K562 (cell line): ENCODE measurements at regions not wholly inside any gene's neighbourhood (a gene's known extent, or its start where the extent isn't known, plus 50 kb on each side); places are given as distances from the start of the nearest gene placed in this dataset.
"Not testable (repeated sequence)": the region's sequence is repeated elsewhere in the genome, so short reads cannot be mapped to it uniquely, and the experiment has no call there.

Experiments used
- ATAC-seq: fragments of 200-7000 bp; cut with Tn5 transposase; 3 replicates; pipeline ENCODE4 v1.9.1; 2020; ENCODE audit warnings: moderate library complexity
- BruUV-seq: library from RNA; stranded (reverse); fragments of 400-500 nt; replicated peaks from 2 replicates; lab custom pipeline; 2021; lab: Mats Ljungman, UMichigan
- CTCF ChIA-PET: fragments of 300-600 bp; formaldehyde crosslinking; extraction: SDS; loops from one replicate; lab custom pipeline; 2021; ENCODE audit warnings: low intra/inter-chr PET ratio; lab: Yijun Ruan, JAX
- POLR2A ChIA-PET: fragments of 300-600, 350-650 bp; sonication (Branson Sonifier 250); formaldehyde crosslinking; extraction: SDS; loops from one replicate; lab custom pipeline; 2021; ENCODE audit warnings: antibody characterized with exemption, inconsistent platforms; lab: Yijun Ruan, JAX
- DNase-seq, 4 experiments: peaks; one replicate each; pipeline versions ENCODE4 v3.0.0 to v3.0.0-alpha.2; 2011 to 2018; ENCODE audit warnings: low spot score in 3 of 4, mixed read lengths in 3 of 4; ENCODE audit errors: extremely low read depth in 1 of 4
- FAIRE-seq: peaks from 2 replicates; lab custom pipeline; 2011; peaks lifted over from hg19 to GRCh38; lab: Jason Lieb, UNC
- H2AFZ ChIP-seq: 2 replicates; pipeline ENCODE4 v1.6.0; 2011; ENCODE audit warnings: low read depth, low read length, control low read depth, inconsistent platforms
- H3K27ac ChIP-seq: fragments of 200-600 bp; 3 replicates; pipeline ENCODE4 v1.8.0; 2011; ENCODE audit warnings: low read depth, mild to moderate bottlenecking, control low read depth, inconsistent platforms, low read length, moderate library complexity, mixed read lengths; ENCODE audit errors: extremely low read depth
- H3K27me3 ChIP-seq, 2 experiments: fragments of 300-600 bp in 1 of 2; 2 replicates in 1 of 2; 3 replicates in 1 of 2; pipeline versions ENCODE4 v1.6.0 to v1.8.0; 2011; ENCODE audit warnings: inconsistent platforms in 2 of 2, low read length in 2 of 2, mild to moderate bottlenecking in 1 of 2, mixed read lengths in 1 of 2, moderate library complexity in 1 of 2; ENCODE audit not compliant: control insufficient read depth in 2 of 2, insufficient read depth in 2 of 2
- H3K36me3 ChIP-seq: fragments of 300-600 bp; 3 replicates; pipeline ENCODE4 v1.8.0; 2011; ENCODE audit warnings: mild to moderate bottlenecking, low read length, inconsistent platforms; ENCODE audit not compliant: control insufficient read depth, insufficient read depth
- H3K4me1 ChIP-seq, 2 experiments: fragments of 200-600 bp in 1 of 2; replicated peaks in 1 of 2; 2 replicates in 1 of 2; 3 replicates in 1 of 2; pipeline versions ENCODE4 v1.5.1 to v1.8.0; 2011; ENCODE audit warnings: inconsistent platforms in 2 of 2, low read length in 2 of 2, mild to moderate bottlenecking in 1 of 2, mixed read lengths in 1 of 2, moderate library complexity in 1 of 2; ENCODE audit not compliant: control insufficient read depth in 2 of 2, insufficient read depth in 2 of 2
- H3K4me2 ChIP-seq: 2 replicates; pipeline ENCODE4 v1.6.1; 2011; ENCODE audit warnings: low read length, control low read depth, inconsistent platforms, mixed read lengths; ENCODE audit not compliant: insufficient read depth
- H3K4me3 ChIP-seq: fragments of 200-600 bp; sonication (generic), shearing (Covaris generic); 2 replicates; pipeline ENCODE4 v1.5.1; 2016; ENCODE audit warnings: control low read depth, inconsistent platforms
- H3K79me2 ChIP-seq: fragments of 200-600 bp; 3 replicates; pipeline ENCODE4 v1.8.0; 2011; ENCODE audit warnings: low read length, inconsistent platforms; ENCODE audit not compliant: control insufficient read depth, insufficient read depth
- H3K9ac ChIP-seq, 2 experiments: 2 replicates each; pipeline versions ENCODE4 v1.6.0 to v1.6.1; 2011; ENCODE audit warnings: low read depth in 2 of 2, low read length in 2 of 2, control low read depth in 1 of 2, inconsistent platforms in 1 of 2, mild to moderate bottlenecking in 1 of 2, mixed read lengths in 1 of 2; ENCODE audit not compliant: insufficient read depth in 1 of 2
- H3K9me1 ChIP-seq: one replicate; pipeline ENCODE4 v1.6.0; 2011; ENCODE audit warnings: inconsistent platforms, mild to moderate bottlenecking, low read length, moderate library complexity; ENCODE audit not compliant: control insufficient read depth, insufficient read depth
- H3K9me3 ChIP-seq: replicated peaks from 2 replicates; pipeline ENCODE4 v1.5.1; 2011; ENCODE audit warnings: low read depth, low read length, inconsistent platforms; ENCODE audit not compliant: control insufficient read depth, insufficient read depth
- H4K20me1 ChIP-seq: replicated peaks from 2 replicates; pipeline ENCODE4 v1.6.1; 2011; ENCODE audit warnings: low read length, inconsistent platforms, mixed read lengths; ENCODE audit not compliant: control insufficient read depth, insufficient read depth
- CBFA2T3 ChIP-seq: fragments of 450-650 bp; IDR thresholded peaks from 2 replicates; pipeline ENCODE4 v1.6.1; 2017
- FOSL1 ChIP-seq: fragments of 200-800 bp; sonication (Bioruptor generic); conservative IDR thresholded peaks from 2 replicates; pipeline ENCODE4 v1.6.1; 2016; ENCODE audit warnings: missing genetic modification characterization, missing compliant biosample characterization
- NR2C2 ChIP-seq, 2 experiments: fragments of 200-800 bp in 1 of 2; sonication (Bioruptor generic) in 1 of 2; sonication (generic) in 1 of 2; formaldehyde crosslinking in 1 of 2; IDR thresholded peaks; 2 replicates each; pipeline versions ENCODE4 v1.6.1 to v1.8.0; 2016 to 2022; ENCODE audit warnings: mild to moderate bottlenecking in 1 of 2, missing compliant biosample characterization in 1 of 2, missing genetic modification characterization in 1 of 2, missing genetic modification reagents in 1 of 2
- ZBTB7A ChIP-seq: IDR thresholded peaks from 2 replicates; pipeline ENCODE4 v1.6.1; 2011; ENCODE audit warnings: low read depth, mild to moderate bottlenecking, low read length, moderate library complexity, borderline replicate concordance; ENCODE audit not compliant: control insufficient read depth
- ZNF175 ChIP-seq: fragments of 200-800 bp; sonication (Bioruptor generic); IDR thresholded peaks from 2 replicates; pipeline ENCODE4 v1.6.1; 2016; ENCODE audit warnings: low read depth, mild to moderate bottlenecking, missing genetic modification characterization, missing compliant biosample characterization
- WGBS: fragments of 100-300 bp; shearing (Covaris generic); methylation state at CpG from one replicate; pipeline ENCODE4 v1.1.6; 2016; ENCODE audit warnings: low coverage, mixed read lengths; ENCODE audit not compliant: insufficient coverage; ENCODE audit errors: missing lambda C conversion rate; 5-methylcytosine and 5-hydroxymethylcytosine counted together
- in situ Hi-C: fragments of 300-500 bp; cut with MboI; formaldehyde crosslinking; loops from 4 replicates; pipeline ENCODE4 v1.15.0; 2018; ENCODE audit warnings: inconsistent platforms, mixed read lengths
- intact Hi-C: fragments of 100-400 bp; cut with micrococcal nuclease; formaldehyde crosslinking; loops from 2 replicates; pipeline ENCODE4 v1.14.2; 2022

DNA sequence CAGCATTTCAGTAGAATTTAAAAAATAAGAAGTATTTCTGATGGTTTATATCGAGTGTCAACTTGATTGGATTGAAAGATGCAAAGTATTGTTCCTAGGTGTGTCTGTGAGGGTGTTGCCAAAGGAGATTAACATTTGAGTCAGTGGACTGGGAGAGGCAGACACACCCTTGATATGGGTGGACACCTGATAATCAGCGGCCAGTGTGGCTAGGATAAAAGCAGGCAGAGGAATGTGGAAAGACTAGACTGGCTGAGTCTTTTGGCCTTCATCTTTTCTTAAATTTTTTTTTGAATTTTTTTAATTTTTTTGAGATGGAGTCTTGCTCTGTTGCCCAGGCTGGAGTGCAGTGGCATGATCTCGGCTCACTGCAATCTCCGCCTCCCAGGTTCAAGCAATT, 582.0 kb downstream of the STIM2 start:
- H2AFZ ChIP-seq, H4K20me1 ChIP-seq, H3K4me2 ChIP-seq, H3K27me3 ChIP-seq, BruUV-seq, H3K4me3 ChIP-seq, H3K36me3 ChIP-seq, H3K79me2 ChIP-seq, H3K9me3 ChIP-seq, H3K9me1 ChIP-seq, ATAC-seq, FAIRE-seq, H3K4me1 ChIP-seq, DNase-seq, in situ Hi-C loops, H3K27ac ChIP-seq, intact Hi-C loops, H3K9ac ChIP-seq, POLR2A ChIA-PET, CTCF ChIA-PET: not testable (repeated sequence)
- 0 out of 2 replicates have a peak, but pooled peaks have one; percentile 4 for TF ChIP-seq CBFA2T3
- 0% methylated on average over 3 of the region's 4 CpGs for WGBS

DNA sequence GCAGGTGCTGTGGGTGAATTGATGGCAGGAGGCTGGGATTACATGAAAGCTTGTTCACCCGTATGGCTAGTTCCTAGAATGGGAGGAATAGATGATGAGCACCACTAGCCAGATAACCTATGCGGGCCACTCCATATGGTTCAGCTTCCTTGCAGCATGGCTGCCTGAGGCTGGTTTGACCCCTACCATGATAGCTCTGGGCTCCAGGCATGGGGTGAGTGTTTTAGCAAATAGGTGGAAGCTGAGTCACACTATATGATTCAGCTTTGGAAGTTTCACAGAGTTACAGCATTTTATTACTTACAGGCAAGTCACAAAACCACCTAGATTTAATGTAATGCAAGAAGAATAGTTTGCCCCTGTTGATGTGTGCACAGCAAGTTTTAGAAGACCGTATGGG, 603.2 kb downstream of the STIM2 start:
- no TSS peak for BruUV-seq
- H3K4me1 ChIP-seq, result no peaks in the 10 kb centered on the region
- no peak overlapping the region for H2AFZ ChIP-seq
- ChIA-PET CTCF (no interaction called here), POLR2A (no interaction called here)
- no peak for FAIRE-seq
- no peak for ATAC-seq
- H3K4me2 ChIP-seq, result no peak overlapping the region
- H3K4me3 ChIP-seq, result no peak overlapping the region
- no peak overlapping the region; the same call in 2 of the 3 replicates for H3K27ac ChIP-seq
- no peaks in the 10 kb centered on the region for H3K36me3 ChIP-seq
- no peak overlapping the region for H3K9ac ChIP-seq
- H3K9me3 ChIP-seq, result no peaks in the 10 kb centered on the region
- in situ Hi-C loops (no loop called here), intact Hi-C loops (no loop called here)
- no peaks in the 10 kb centered on the region for H4K20me1 ChIP-seq
- TF ChIP-seq ZNF175 (peak; percentile 38; the same call in 1 of the 2 replicates), FOSL1 (tag) (peak; percentile 71), ZBTB7A (no peak), NR2C2 (CRISPR knock-in tag; IDR thresholded peaks at IDR 0.05) (no peak), NR2C2 (tag; IDR thresholded peaks at IDR 0.05) (peak; percentile 42; the same call in 1 of the 2 replicates)
- H3K27me3 ChIP-seq, result no peaks in the 10 kb centered on the region
- no peaks in the 10 kb centered on the region for H3K9me1 ChIP-seq
- no peaks in the 10 kb centered on the region for H3K79me2 ChIP-seq
- WGBS, result 3% methylated on average over 3 of the region's 3 CpGs
- DNase-seq, result no peak
